Endothelial cell (in vitro differentiated cells): ENCODE measurements at regions not wholly inside any gene's neighbourhood (a gene's known extent, or its start where the extent isn't known, plus 50 kb on each side); places are given as distances from the start of the nearest gene placed in this dataset.

Experiments
- DNase-seq: peaks from one replicate; pipeline ENCODE4 v3.0.0; 2021; ENCODE audit warnings: low spot score
- H3K27ac Mint-ChIP-seq: one replicate; pipeline ENCODE4 v1.8.0; 2021; ENCODE audit warnings: mixed read lengths, inconsistent platforms; ENCODE audit not compliant: unreplicated experiment
- H3K27me3 Mint-ChIP-seq: one replicate; pipeline ENCODE4 v1.8.0; 2021; ENCODE audit warnings: mild to moderate bottlenecking, moderate library complexity, mixed read lengths, inconsistent platforms; ENCODE audit not compliant: unreplicated experiment
- H3K36me3 Mint-ChIP-seq: one replicate; pipeline ENCODE4 v1.8.0; 2021; ENCODE audit warnings: mild to moderate bottlenecking, low read depth, mixed read lengths, inconsistent platforms; ENCODE audit not compliant: unreplicated experiment
- H3K4me1 Mint-ChIP-seq: one replicate; pipeline ENCODE4 v1.8.0; 2021; ENCODE audit warnings: mild to moderate bottlenecking, mixed read lengths, inconsistent platforms; ENCODE audit not compliant: unreplicated experiment
- H3K4me3 Mint-ChIP-seq: one replicate; pipeline ENCODE4 v1.8.0; 2021; ENCODE audit warnings: mild to moderate bottlenecking, mixed read lengths, inconsistent platforms; ENCODE audit not compliant: unreplicated experiment
- H3K9me3 Mint-ChIP-seq: one replicate; pipeline ENCODE4 v1.8.0; 2021; ENCODE audit warnings: mixed read lengths, inconsistent platforms; ENCODE audit not compliant: unreplicated experiment
- TF ChIP-seq, protein P1 (sequence below): fragments of 200-600 bp; sonication (generic); IDR thresholded peaks from one replicate; pipeline ENCODE4 v1.5.0; 2021; ENCODE audit warnings: antibody characterized with exemption; ENCODE audit not compliant: unreplicated experiment

DNA sequence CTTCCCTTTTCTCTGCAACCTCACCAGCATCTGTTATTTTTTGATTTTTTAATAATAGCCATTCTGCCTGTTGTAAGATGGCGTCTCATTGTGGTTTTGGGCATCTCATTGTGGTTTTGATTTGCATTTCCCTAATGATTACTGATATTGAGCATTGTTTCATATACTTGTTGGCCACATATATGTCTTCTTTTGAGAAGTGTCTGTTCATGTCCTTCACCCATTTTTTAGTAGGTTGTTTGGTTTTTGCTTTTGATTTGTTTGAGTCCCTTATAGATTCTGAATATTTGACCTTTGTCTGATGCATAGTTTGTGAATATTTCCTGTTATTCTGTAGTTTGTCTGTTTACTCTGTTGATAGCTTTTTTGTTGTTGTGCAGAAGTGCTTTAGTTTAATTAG lies 312.2 kb upstream of the TBC1D5 start:
- no peaks in the 10 kb centered on the region for H3K4me1 Mint-ChIP-seq
- DNase-seq: no peak
- TF ChIP-seq, protein P1, sequence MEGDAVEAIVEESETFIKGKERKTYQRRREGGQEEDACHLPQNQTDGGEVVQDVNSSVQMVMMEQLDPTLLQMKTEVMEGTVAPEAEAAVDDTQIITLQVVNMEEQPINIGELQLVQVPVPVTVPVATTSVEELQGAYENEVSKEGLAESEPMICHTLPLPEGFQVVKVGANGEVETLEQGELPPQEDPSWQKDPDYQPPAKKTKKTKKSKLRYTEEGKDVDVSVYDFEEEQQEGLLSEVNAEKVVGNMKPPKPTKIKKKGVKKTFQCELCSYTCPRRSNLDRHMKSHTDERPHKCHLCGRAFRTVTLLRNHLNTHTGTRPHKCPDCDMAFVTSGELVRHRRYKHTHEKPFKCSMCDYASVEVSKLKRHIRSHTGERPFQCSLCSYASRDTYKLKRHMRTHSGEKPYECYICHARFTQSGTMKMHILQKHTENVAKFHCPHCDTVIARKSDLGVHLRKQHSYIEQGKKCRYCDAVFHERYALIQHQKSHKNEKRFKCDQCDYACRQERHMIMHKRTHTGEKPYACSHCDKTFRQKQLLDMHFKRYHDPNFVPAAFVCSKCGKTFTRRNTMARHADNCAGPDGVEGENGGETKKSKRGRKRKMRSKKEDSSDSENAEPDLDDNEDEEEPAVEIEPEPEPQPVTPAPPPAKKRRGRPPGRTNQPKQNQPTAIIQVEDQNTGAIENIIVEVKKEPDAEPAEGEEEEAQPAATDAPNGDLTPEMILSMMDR: no peak
- no peak overlapping the region for H3K4me3 Mint-ChIP-seq
- H3K9me3 Mint-ChIP-seq: no peaks in the 10 kb centered on the region
- H3K27me3 Mint-ChIP-seq: no peaks in the 10 kb centered on the region
- no peaks in the 10 kb centered on the region for H3K36me3 Mint-ChIP-seq
- no peak overlapping the region for H3K27ac Mint-ChIP-seq

DNA sequence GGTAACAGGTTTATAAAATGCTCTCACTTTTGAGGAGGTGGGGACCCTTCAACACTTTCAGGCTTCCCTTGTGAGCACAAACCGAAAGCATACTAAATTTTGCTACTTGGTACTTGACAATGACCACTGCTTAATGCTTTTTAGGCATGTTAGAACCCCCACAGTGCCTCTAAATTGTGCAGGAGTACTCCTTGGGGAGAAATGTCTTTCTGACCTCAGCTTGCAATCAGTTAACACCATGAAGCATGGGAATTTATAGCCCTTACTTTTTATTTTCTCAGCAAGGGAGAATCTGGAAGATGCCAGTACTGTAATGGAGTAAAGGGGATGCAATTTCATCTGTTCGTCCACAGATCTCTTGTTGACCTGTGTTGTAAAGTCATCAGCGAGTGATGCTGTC lies 308.9 kb upstream of the TBC1D5 start:
- Mint-ChIP-seq H3K9me3 (no peaks in the 10 kb centered on the region), H3K4me1 (no peaks in the 10 kb centered on the region), H3K27me3 (no peaks in the 10 kb centered on the region), H3K4me3 (no peak overlapping the region), H3K36me3 (no peaks in the 10 kb centered on the region), H3K27ac (no peak overlapping the region)
- TF ChIP-seq, protein P1: no peak
- DNase-seq: no peak

DNA sequence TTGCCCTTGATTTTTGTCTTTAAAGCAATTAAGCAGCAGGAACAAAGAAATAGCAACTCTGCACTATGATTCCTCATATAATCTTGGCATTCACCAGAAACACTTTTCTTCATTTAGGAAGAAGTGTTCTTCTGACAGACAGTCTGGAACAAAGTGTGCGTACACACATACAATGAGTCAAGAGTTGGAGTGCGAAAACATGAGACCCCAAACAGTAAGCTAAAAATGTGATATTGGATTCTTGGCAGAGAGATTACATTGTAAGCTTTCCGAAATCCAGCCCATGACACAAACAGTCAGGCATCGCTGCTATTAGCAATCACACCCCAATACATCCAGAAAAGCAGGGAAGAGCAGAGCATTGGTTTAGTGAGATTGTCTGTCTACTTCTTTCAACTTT lies 306.7 kb upstream of the TBC1D5 start:
- Mint-ChIP-seq H3K27me3 (no peaks in the 10 kb centered on the region), H3K4me1 (no peaks in the 10 kb centered on the region), H3K36me3 (no peaks in the 10 kb centered on the region), H3K4me3 (no peak overlapping the region), H3K9me3 (no peaks in the 10 kb centered on the region), H3K27ac (no peak overlapping the region)
- TF ChIP-seq, protein P1: no peak
- no peak for DNase-seq

DNA sequence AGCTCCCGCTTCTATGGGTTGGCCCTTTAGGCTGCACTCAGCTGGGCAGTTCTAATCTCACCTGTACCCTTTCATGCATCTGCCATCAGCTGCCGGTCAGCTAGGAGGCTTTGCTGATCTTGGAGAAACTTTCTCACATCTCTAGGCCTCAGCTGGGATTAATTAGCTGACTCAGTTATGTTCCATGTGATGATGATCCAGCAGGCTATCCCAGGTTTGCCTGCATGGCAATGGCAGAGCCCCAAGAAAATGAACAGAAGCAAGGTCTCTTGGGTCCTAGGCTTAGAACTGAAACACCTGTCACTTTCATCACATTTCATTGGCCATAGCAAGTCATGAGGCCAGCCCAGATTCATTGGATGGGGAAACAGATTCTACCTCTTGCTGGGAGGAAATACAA lies 304.6 kb upstream of the TBC1D5 start:
- no peaks in the 10 kb centered on the region for H3K9me3 Mint-ChIP-seq
- no peak for DNase-seq
- TF ChIP-seq, protein P1: no peak
- H3K27me3 Mint-ChIP-seq: no peaks in the 10 kb centered on the region
- no peaks in the 10 kb centered on the region for H3K36me3 Mint-ChIP-seq
- H3K4me3 Mint-ChIP-seq: no peak overlapping the region
- H3K27ac Mint-ChIP-seq: no peak overlapping the region
- no peaks in the 10 kb centered on the region for H3K4me1 Mint-ChIP-seq

DNA sequence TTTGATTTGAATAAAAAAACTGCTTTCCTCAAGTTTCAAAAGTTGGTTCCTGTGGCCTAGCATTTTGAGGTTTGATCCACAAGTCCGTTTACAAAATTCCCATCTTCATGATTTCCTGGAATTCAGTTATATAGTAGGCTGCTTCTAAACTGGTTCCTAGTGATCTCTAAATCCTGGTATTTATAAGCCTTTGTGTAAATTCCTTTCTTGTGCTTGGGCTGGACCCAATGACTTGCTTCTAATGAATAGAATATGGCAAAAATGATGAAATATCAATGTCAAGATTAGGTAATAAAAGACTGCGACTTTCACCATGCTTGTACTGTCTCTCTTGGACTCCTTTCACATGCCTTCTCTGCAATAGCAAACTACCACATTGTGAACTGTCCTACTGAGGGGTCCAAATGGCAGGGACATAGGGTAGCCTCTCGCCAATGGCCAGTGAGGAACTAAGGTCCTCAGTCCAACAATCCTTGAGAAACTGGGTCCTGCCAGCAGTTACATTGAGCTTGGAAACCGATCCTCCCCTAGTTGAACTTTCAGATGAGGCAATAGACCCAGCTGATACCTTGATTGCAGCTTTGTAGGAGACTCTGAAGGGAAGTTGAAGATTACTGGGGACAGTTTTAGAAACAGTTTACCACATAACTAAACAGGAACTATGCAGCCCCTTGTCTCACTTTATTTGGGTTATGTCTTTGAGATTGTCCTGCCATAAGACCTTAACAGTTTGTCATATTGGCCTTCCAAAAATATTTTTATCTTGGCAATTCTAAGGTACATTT lies 303.9 kb upstream of the TBC1D5 start:
- H3K4me3 Mint-ChIP-seq: no peak overlapping the region
- H3K4me1 Mint-ChIP-seq: no peaks in the 10 kb centered on the region
- DNase-seq: no peak
- H3K9me3 Mint-ChIP-seq: no peaks in the 10 kb centered on the region
- no peaks in the 10 kb centered on the region for H3K36me3 Mint-ChIP-seq
- no peaks in the 10 kb centered on the region for H3K27me3 Mint-ChIP-seq
- TF ChIP-seq, protein P1: no peak
- no peak overlapping the region for H3K27ac Mint-ChIP-seq
